ENCODE measurements at regions not wholly inside any gene's neighbourhood (a gene's known extent, or its start where the extent isn't known, plus 50 kb on each side); places are given as distances from the start of the nearest gene placed in this dataset.

DNA sequence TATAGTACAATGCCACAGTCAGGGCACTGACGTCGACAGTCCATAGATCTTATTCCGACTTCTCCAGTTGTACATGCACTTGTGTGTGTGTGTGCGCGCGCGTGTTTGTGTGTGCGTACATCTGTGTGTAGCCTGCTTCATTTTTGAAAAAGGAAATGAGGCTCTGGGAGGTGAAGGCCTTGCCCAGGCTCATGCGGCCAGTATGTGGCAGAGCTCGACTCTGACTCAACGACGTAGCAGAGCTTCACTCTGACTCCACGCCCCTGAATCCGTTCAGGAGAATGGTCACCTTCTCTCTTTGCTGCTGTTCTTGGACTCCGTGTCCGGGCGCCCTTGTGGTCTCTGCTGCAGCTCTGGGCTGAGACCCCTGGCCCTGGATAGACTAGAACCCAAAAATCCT is 81.6 kb upstream of the CIBAR2 start:
- no peak for TF ChIP-seq POLR2AphosphoS5 (IDR thresholded peaks at IDR 0.05; ENCODE audit: low read depth, low read length)
- no peak for TF ChIP-seq SIN3A (IDR thresholded peaks at IDR 0.05; ENCODE audit: borderline replicate concordance, insufficient read depth, low read length)
- no peak for TF ChIP-seq REST (IDR thresholded peaks at IDR 0.05; ENCODE audit: insufficient read depth in 1 of 2, low read depth in 2 of 2, low read length in 2 of 2)
- no peak for TF ChIP-seq TAF1 (IDR thresholded peaks at IDR 0.05; ENCODE audit: borderline replicate concordance, insufficient read depth, low read length)
